ENCODE measurements at regions not wholly inside any gene's neighbourhood (a gene's known extent, or its start where the extent isn't known, plus 50 kb on each side); places are given as distances from the start of the nearest gene placed in this dataset.

DNA sequence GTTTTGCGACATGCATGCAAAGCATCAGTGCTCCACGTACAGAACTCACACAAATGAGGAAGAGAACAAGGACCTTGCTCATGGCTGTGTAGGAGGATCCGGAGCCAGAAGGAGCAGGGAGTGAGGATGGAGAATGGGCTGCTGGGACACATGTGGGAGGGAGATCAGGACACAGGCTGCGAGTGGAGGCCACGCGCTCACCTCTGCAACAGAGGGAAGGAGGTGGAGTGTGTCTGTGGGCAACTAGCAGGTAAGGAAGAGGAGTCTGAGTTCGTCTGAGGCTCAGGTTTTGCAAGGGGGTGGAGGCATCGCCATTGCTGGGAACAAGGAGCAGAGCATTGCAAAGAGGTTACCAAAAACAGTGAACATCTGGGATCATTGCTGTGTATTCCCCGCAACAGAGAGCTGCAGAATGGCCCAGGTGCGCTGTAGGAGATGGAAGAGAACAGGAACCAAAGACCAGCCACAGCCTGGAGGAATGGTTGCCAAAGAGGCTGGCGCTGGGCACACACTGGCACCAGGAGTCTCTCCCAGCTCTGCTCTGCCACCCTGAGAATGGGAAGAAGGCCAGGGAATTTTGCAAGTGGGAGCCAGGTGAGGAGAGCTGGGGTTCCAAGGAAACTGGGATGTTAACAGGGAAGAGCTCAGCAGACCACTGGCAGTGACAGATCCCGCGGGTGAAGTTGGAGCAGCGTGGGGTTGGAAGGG, 90.0 kb upstream of the RPS6KA2 start:
- TF ChIP-seq, protein P1, sequence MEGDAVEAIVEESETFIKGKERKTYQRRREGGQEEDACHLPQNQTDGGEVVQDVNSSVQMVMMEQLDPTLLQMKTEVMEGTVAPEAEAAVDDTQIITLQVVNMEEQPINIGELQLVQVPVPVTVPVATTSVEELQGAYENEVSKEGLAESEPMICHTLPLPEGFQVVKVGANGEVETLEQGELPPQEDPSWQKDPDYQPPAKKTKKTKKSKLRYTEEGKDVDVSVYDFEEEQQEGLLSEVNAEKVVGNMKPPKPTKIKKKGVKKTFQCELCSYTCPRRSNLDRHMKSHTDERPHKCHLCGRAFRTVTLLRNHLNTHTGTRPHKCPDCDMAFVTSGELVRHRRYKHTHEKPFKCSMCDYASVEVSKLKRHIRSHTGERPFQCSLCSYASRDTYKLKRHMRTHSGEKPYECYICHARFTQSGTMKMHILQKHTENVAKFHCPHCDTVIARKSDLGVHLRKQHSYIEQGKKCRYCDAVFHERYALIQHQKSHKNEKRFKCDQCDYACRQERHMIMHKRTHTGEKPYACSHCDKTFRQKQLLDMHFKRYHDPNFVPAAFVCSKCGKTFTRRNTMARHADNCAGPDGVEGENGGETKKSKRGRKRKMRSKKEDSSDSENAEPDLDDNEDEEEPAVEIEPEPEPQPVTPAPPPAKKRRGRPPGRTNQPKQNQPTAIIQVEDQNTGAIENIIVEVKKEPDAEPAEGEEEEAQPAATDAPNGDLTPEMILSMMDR (conservative IDR thresholded peaks at IDR 0.05 in 1 of 2, IDR thresholded peaks at IDR 0.05 in 1 of 2; ENCODE audit: extremely low read depth in 1 of 2, insufficient read depth in 1 of 2, low read depth in 1 of 2, low read length in 2 of 2) = no peak
- no peak for TF ChIP-seq EZH2 (IDR thresholded peaks at IDR 0.05; ENCODE audit: borderline replicate concordance, low read length)

Measured in mammary epithelial cell (primary cell).